ENCODE measurements at regions not wholly inside any gene's neighbourhood (a gene's known extent, or its start where the extent isn't known, plus 50 kb on each side); places are given as distances from the start of the nearest gene placed in this dataset.
"Not testable (repeated sequence)": the region's sequence is repeated elsewhere in the genome, so short reads cannot be mapped to it uniquely, and the experiment has no call there.

DNA sequence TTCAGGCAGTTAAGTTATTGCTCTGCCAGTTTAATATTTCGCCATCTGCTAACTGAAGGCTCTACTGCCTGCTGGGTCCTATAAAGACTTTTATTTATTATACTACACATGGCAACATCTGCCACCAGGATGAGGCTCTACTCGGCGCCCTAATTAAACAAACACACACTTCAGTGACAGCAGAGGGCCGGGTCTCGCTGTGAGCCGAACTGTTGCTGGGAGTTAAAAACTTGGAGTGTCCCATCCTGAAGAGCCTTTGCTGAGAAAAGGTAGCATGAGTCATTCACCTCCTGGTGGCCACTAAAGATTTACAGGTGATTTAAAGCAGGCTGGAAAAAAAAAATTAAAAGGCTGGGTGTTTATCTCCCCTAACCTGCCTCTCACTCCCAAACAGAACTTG lies 183.7 kb downstream of the NPIPA8 start:
- TF ChIP-seq POLR2A, EP300, CTCF (IDR thresholded peaks at IDR 0.05): not testable (repeated sequence)

All from gastroesophageal sphincter (tissue), 3 donors.